ENCODE measurements at regions not wholly inside any gene's neighbourhood (a gene's known extent, or its start where the extent isn't known, plus 50 kb on each side); places are given as distances from the start of the nearest gene placed in this dataset.

GRCh38 chr10:6958254-6958653 is 378.2 kb upstream of the PRKCQ start:
- Histone ChIP-seq H3K4me1 (no peaks in the 10 kb centered on the region), H3K36me3 (no peaks in the 10 kb centered on the region), H3K9me3 (no peaks in the 10 kb centered on the region), H3K27ac (no peak overlapping the region), H3K27me3 (no peaks in the 10 kb centered on the region), H3K4me3 (no peak overlapping the region)
- DNase-seq (ENCODE audit: low spot score): no peak
- TF ChIP-seq, protein P1, sequence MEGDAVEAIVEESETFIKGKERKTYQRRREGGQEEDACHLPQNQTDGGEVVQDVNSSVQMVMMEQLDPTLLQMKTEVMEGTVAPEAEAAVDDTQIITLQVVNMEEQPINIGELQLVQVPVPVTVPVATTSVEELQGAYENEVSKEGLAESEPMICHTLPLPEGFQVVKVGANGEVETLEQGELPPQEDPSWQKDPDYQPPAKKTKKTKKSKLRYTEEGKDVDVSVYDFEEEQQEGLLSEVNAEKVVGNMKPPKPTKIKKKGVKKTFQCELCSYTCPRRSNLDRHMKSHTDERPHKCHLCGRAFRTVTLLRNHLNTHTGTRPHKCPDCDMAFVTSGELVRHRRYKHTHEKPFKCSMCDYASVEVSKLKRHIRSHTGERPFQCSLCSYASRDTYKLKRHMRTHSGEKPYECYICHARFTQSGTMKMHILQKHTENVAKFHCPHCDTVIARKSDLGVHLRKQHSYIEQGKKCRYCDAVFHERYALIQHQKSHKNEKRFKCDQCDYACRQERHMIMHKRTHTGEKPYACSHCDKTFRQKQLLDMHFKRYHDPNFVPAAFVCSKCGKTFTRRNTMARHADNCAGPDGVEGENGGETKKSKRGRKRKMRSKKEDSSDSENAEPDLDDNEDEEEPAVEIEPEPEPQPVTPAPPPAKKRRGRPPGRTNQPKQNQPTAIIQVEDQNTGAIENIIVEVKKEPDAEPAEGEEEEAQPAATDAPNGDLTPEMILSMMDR (IDR thresholded peaks at IDR 0.05): no peak

- no peaks in the 10 kb centered on the region for H3K36me3 ChIP-seq
- no peaks in the 10 kb centered on the region for H3K9me3 ChIP-seq
- no peaks in the 10 kb centered on the region for H3K4me1 ChIP-seq
- no peak overlapping the region for H3K4me3 ChIP-seq
- no peaks in the 10 kb centered on the region for H3K27me3 ChIP-seq
- no peak overlapping the region for H3K27ac ChIP-seq
- no peak for DNase-seq (ENCODE audit: low spot score)
- TF ChIP-seq, protein P1 (IDR thresholded peaks at IDR 0.05): no peak
Observed at GRCh38 chr10:6957851-6958250, 377.8 kb upstream of the PRKCQ start.

DNA sequence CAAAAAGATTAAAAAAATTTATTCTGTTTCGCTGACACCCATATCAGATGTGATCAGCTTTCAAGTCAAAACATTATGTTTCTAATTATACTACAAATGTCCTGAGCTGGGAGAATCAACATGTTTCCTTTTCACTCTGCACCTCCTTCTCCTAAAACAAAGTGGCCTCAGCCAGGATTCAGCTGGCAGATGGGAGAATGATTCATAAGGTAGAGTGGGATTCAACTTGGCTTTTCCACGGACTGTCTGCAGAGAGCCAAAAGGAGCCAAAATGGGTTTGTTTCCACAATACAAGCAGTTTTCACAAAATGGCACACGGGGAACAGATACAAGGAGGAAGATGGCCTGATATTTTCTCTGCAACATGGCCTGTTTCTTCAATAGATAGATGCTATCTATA is 376.5 kb upstream of the PRKCQ start:
- no peak for DNase-seq (ENCODE audit: low spot score)
- Histone ChIP-seq H3K4me3 (no peak overlapping the region), H3K27ac (no peak overlapping the region), H3K36me3 (no peaks in the 10 kb centered on the region), H3K9me3 (no peaks in the 10 kb centered on the region), H3K27me3 (no peaks in the 10 kb centered on the region), H3K4me1 (no peaks in the 10 kb centered on the region)
- TF ChIP-seq, protein P1 (IDR thresholded peaks at IDR 0.05): no peak

DNA sequence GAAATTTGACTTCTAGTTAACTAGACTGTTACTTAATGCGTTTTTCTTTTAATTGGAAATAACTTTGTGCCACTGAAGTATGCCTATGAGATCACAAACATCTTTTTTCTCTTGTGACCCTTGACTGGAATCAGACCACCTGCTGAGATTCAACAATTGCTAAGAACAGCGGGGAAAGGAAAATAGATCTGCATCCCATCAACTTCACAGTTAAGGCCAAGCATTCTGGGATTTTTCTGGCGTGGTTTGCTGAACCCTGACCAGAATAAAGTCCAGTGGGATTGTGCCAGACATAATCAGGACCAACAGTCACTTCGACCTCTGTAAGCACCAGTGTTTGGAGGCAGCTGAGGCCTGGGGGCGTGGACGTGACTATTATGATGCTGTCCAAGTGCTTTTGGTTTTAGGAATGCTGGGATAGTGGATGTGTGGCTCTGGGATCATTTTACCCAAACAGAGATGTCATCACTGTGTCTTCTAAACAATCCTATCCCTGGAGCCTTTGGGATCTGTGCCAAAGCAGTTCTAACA is 373.3 kb upstream of the PRKCQ start:
- DNase-seq (ENCODE audit: low spot score): no peak

DNA sequence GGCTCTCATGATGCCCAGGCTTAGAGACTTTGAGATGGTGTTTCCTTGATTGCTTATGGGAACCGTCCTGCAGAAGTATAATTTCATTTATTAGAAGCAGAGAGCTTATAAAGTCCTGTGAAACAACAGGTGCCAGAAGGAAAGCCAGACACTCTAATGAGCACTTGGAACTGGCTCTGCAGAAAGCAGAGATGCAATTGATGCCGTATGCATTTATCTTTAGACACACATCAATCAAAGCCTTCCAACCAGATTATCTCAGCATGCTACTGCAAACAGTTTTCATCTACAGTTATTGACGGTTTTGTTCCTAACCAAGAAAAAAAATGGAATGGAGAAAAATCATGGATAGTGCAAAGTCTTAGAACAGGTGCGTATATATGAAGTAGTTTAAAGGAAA is 371.7 kb upstream of the PRKCQ start:
- no peak for DNase-seq (ENCODE audit: low spot score)
- Histone ChIP-seq H3K9me3 (no peaks in the 10 kb centered on the region), H3K4me3 (no peak overlapping the region), H3K27me3 (no peaks in the 10 kb centered on the region), H3K4me1 (no peaks in the 10 kb centered on the region), H3K27ac (no peak overlapping the region), H3K36me3 (no peaks in the 10 kb centered on the region)
- TF ChIP-seq, protein P1 (IDR thresholded peaks at IDR 0.05): no peak

More for the DNA sequence above, 373.3 kb upstream of the PRKCQ start:
- Histone ChIP-seq H3K27me3 (no peaks in the 10 kb centered on the region), H3K36me3 (no peaks in the 10 kb centered on the region), H3K4me3 (no peak overlapping the region), H3K9me3 (no peaks in the 10 kb centered on the region), H3K27ac (no peak overlapping the region), H3K4me1 (no peaks in the 10 kb centered on the region)
- TF ChIP-seq, protein P1 (IDR thresholded peaks at IDR 0.05): no peak

GRCh38 chr10:6950133-6950532 is 370.1 kb upstream of the PRKCQ start:
- Histone ChIP-seq H3K4me1 (no peaks in the 10 kb centered on the region), H3K27me3 (no peaks in the 10 kb centered on the region), H3K36me3 (no peaks in the 10 kb centered on the region), H3K27ac (no peak overlapping the region), H3K9me3 (no peaks in the 10 kb centered on the region), H3K4me3 (no peak overlapping the region)
- TF ChIP-seq, protein P1 (IDR thresholded peaks at IDR 0.05): no peak
- no peak for DNase-seq (ENCODE audit: low spot score)

Data from right atrium auricular region (tissue), 2 donors.